ENCODE measurements at regions not wholly inside any gene's neighbourhood (a gene's known extent, or its start where the extent isn't known, plus 50 kb on each side); places are given as distances from the start of the nearest gene placed in this dataset.

DNA sequence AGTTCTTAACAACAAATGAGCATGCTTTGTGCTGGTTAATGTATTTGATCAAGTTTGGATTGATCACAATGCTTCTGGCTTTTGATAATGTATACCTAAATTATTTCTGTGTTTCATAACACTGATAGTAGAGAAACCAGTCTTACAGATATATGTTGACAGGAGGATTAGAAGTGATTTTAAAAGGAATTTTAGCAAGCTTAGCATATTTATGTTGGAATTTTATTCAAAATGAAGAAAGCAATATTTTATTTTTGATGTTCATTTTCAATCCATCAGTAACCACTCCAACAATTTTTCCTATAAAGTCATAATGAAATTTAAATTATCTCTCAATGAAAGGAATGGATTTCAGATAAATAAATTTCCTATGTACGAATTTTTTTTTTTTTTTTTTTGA is 291.8 kb downstream of the HHIPL2 start:
- Histone ChIP-seq H3K27me3 (replicated peaks; ENCODE audit: control insufficient read depth, insufficient read depth, low read length) (no peaks in the 10 kb centered on the region; the same call in 1 of the 2 replicates), H3K36me3 (ENCODE audit: control insufficient read depth, insufficient read depth, low read length) (no peaks in the 10 kb centered on the region), H3K4me3 (replicated peaks; ENCODE audit: low read depth, low read length) (no peak overlapping the region)
- TF ChIP-seq, protein P1, sequence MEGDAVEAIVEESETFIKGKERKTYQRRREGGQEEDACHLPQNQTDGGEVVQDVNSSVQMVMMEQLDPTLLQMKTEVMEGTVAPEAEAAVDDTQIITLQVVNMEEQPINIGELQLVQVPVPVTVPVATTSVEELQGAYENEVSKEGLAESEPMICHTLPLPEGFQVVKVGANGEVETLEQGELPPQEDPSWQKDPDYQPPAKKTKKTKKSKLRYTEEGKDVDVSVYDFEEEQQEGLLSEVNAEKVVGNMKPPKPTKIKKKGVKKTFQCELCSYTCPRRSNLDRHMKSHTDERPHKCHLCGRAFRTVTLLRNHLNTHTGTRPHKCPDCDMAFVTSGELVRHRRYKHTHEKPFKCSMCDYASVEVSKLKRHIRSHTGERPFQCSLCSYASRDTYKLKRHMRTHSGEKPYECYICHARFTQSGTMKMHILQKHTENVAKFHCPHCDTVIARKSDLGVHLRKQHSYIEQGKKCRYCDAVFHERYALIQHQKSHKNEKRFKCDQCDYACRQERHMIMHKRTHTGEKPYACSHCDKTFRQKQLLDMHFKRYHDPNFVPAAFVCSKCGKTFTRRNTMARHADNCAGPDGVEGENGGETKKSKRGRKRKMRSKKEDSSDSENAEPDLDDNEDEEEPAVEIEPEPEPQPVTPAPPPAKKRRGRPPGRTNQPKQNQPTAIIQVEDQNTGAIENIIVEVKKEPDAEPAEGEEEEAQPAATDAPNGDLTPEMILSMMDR (IDR thresholded peaks at IDR 0.05; ENCODE audit: insufficient read depth, low read length, poor library complexity, severe bottlenecking) = no peak
- no peak for DNase-seq (ENCODE audit: extremely low read depth, insufficient read length)

DNA sequence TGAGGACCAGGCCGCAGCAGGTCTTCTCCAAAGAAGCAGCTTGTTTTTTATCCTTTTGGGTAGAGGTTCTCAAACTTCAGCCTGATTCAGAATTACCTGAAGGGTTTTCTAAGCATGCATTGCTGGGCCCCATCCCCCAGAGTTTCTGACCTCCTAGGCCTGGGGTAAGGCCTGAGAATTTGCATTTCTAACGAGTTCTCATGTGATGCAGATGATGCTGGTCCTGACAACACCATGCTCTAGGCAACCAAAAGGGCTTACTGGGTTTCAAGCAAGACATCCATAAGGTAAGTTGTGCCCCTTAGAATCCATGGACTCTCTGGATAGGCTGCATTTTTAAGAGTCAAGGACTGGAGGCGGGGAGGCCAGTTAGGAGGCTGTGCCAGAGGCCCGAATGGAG is 295.1 kb downstream of the HHIPL2 start:
- Histone ChIP-seq H3K4me3 (replicated peaks; ENCODE audit: low read depth, low read length) (no peak overlapping the region), H3K36me3 (ENCODE audit: control insufficient read depth, insufficient read depth, low read length) (no peaks in the 10 kb centered on the region), H3K27me3 (replicated peaks; ENCODE audit: control insufficient read depth, insufficient read depth, low read length) (no peaks in the 10 kb centered on the region; the same call in 1 of the 2 replicates)
- TF ChIP-seq, protein P1 (IDR thresholded peaks at IDR 0.05; ENCODE audit: insufficient read depth, low read length, poor library complexity, severe bottlenecking) = no peak
- no peak for DNase-seq (ENCODE audit: extremely low read depth, insufficient read length)

DNA sequence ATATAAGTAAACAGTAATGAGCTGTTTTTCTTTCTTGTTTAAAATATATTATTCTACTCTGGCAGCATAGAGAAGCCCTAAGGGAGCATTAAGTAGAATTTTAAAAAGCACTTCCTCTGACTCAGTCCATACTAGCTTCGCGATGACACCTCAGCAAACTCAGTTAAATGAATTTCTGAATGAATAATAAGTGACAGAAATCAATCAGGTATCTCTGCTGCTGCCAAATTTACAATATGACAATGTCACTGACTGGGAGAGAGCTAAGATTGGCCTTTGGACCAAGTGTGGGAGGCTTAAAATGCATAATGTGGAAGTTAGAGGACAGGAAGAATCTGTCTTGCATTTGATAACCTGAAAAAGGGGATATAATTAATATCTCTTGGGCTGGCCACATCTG is 296.1 kb downstream of the HHIPL2 start:
- DNase-seq (ENCODE audit: extremely low read depth, insufficient read length) = no peak
- TF ChIP-seq, protein P1 (IDR thresholded peaks at IDR 0.05; ENCODE audit: insufficient read depth, low read length, poor library complexity, severe bottlenecking) = no peak
- Histone ChIP-seq H3K36me3 (ENCODE audit: control insufficient read depth, insufficient read depth, low read length) (no peaks in the 10 kb centered on the region), H3K4me3 (replicated peaks; ENCODE audit: low read depth, low read length) (no peak overlapping the region), H3K27me3 (replicated peaks; ENCODE audit: control insufficient read depth, insufficient read depth, low read length) (no peaks in the 10 kb centered on the region; the same call in 1 of the 2 replicates)

DNA sequence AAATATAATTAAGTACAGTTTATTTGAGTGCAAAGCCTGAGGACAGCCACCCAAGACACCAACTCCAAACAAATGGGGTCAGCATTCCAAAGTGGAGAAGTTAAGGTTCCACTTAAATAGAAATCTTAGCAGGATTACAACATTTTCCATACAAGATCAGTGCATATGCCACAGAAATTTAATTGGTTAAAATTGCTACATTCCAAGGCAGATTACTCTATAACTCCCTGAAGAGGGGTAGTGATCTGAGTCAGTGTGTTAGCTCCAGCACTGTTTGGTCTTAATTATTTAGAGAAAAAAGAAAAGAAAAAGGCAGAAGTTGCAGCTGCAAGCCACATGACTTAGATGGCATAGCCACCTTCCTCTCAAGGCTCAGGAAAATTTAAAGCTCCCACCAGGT is 297.5 kb downstream of the HHIPL2 start:
- no peaks in the 10 kb centered on the region for H3K36me3 ChIP-seq (ENCODE audit: control insufficient read depth, insufficient read depth, low read length)
- no peak overlapping the region for H3K4me3 ChIP-seq (replicated peaks; ENCODE audit: low read depth, low read length)
- DNase-seq (ENCODE audit: extremely low read depth, insufficient read length) = no peak
- no peaks in the 10 kb centered on the region; the same call in 1 of the 2 replicates for H3K27me3 ChIP-seq (replicated peaks; ENCODE audit: control insufficient read depth, insufficient read depth, low read length)
- TF ChIP-seq, protein P1 (IDR thresholded peaks at IDR 0.05; ENCODE audit: insufficient read depth, low read length, poor library complexity, severe bottlenecking) = no peak

DNA sequence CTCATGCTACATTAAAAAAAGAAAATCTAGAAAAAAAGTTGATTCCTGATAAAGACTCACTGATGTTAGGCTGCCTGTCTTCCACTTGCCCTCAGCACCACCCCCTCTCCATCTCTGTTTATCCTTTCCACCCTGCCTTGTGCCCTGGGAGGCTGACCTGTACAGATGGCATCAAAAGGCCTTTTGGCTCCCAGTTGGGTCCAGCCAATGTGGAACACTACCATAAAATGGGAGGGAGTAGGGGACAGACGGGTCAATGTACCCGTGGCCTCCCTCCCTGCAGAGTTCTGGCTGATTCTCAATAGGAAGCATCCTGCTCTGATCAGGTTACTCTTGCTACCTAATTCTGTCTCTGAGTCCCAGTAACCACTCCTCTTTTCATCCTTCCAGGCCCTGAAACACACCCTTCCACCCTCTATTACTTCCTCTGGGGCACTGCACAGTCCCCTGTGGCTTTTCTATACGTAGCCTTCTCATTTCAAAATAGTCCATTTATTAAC is 300.0 kb downstream of the HHIPL2 start:
- H3K36me3 ChIP-seq (ENCODE audit: control insufficient read depth, insufficient read depth, low read length) = no peaks in the 10 kb centered on the region
- H3K27me3 ChIP-seq (replicated peaks; ENCODE audit: control insufficient read depth, insufficient read depth, low read length) = no peaks in the 10 kb centered on the region
- no peak for DNase-seq (ENCODE audit: extremely low read depth, insufficient read length)
- TF ChIP-seq, protein P1 (IDR thresholded peaks at IDR 0.05; ENCODE audit: insufficient read depth, low read length, poor library complexity, severe bottlenecking) = no peak
- no peak overlapping the region for H3K4me3 ChIP-seq (replicated peaks; ENCODE audit: low read depth, low read length)

DNA sequence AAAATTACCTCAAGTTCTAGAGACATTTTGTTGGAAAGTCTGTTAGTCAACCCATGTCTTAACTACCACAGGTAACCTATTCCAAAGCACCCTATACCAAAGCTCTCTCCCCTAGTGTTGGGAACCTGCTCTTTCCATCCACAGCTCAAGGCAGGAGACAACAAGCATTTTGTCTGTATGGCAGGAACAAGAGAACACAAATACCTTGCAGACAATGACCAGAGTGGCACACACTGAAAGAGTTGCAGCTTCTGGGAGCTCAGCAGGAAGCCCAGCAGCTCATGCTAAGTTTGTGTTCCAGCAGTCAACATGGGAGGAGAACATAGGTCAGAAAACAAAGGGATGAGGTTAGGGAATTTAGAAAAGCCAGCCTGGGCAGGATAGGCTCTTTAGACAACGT is 300.8 kb downstream of the HHIPL2 start:
- Histone ChIP-seq H3K36me3 (ENCODE audit: control insufficient read depth, insufficient read depth, low read length) (no peaks in the 10 kb centered on the region), H3K27me3 (replicated peaks; ENCODE audit: control insufficient read depth, insufficient read depth, low read length) (no peaks in the 10 kb centered on the region), H3K4me3 (replicated peaks; ENCODE audit: low read depth, low read length) (no peak overlapping the region)
- TF ChIP-seq, protein P1 (IDR thresholded peaks at IDR 0.05; ENCODE audit: insufficient read depth, low read length, poor library complexity, severe bottlenecking) = no peak
- DNase-seq (ENCODE audit: extremely low read depth, insufficient read length) = no peak

Data from GM06990 (cell line).